Stimulated activated CD4-positive, alpha-beta T cell treated with anti-CD3 and anti-CD28 coated beads, Interleukin-12 subunit alpha, Interleukin-12 subunit beta, amount 100 ng/mL, for 4 hours (primary cell): ENCODE measurements at regions not wholly inside any gene's neighbourhood (a gene's known extent, or its start where the extent isn't known, plus 50 kb on each side); places are given as distances from the start of the nearest gene placed in this dataset.

Source experiments
- DNase-seq: peaks from one replicate; pipeline ENCODE4 v3.0.0-alpha.2; 2020

DNA sequence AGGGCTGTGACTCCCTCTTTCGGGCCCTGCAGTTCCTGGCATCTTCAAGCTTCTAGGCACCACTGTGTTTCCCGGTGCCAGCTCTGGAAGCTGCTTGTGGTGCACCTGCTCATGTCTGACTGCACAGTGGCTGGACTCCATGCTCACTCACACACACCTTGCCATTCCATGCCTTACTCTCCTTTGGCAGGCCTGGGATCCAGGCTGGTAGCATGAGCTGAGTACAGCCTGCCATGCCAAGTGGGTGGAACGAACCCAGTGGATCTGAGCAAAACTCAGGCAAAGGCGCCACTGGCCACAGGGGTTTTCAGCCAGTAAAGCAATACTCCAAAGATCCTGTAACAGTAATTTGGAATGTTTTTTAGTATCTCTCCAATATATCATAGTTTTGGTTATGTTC is 902.7 kb upstream of the USP15 start:
- no peak for DNase-seq

DNA sequence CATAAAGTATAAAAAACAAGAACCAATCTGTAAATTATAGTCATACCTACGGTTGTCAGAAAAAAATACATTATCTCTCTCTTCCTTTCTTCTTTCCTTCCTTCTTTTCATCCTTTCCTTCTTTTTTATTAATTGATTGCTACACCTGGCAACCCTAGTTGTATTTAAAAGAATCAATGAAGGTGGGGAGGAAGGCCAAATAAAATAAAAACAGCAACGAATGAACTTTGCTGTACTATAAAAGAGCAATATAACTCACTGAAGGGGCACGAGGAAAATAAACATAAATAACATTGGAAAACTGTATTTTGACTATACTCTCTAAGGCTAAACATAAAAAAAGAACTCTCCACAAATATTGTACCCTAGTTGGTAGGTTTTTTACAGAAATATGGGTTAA is 898.2 kb upstream of the USP15 start:
- no peak for DNase-seq

DNA sequence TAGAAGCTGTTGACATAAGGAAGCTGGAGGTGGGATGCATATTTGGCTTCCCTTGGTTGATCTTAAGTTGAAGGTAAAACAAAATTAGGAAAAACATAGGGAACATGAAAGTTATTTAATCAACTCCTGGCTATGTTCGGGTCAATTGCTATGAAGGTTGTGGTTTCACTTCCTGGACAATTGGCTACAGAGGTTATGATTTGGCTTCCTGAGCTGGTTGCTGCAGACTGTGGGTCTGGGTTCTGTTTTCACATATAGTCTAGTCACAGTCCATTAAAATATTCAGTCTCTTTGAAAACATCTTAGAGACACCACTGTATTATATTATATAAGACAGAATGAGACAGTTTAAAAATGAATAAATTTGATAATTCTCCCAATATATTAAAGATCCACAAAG is 895.2 kb upstream of the USP15 start:
- DNase-seq: no peak

DNA sequence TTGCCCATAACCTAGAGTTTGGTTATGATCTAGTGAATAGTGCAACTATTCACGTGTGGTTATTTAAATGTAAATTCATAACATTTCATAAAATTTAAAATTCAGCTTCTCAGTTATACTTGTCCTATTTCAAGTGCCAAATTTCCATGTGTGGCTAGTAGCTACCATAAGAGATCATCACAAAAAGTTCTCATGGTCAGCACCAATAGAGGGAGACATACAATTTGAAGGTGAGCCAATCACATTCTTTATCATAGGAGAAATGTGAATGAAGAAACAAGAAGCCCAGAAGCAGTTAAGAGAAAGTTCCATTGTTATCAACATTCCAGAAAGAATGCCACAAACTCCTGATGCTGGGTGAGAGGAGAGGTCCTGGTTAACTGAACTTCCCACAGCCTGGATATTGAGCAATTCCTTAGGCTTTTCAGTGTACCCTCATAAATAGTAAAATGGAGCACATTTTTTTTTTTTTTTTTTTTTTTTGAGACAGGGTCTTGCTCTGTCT is 892.9 kb upstream of the USP15 start:
- no peak for DNase-seq

DNA sequence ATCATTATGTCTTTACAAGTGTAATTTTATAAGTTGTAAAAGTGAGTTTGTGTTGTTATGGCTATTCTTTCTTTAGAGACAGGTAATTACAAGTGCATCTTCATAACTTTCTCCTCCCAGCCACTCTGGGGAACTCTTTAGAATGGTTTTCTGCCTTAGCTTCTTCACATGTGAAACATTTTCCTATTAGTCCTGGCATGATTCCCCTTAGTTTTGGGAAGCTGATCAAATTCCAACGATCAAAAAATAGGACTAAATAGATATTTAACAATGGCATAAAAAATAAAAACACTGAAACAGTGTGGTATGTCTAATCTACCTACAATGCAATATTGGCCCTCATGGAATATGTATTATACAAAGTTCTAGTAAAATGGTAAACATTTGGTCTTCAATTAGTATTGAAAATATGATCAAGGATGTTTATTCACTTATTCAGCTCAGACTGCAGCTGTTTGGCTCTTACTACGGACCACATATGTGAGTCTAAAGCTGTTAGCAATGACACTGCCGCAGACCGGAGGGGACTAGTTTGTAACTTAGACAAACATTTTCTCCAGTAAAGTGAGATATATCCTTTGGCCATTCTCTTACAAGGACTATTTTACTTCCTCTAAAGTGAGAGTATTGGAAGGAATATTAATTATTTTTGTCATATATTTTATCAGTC is 890.8 kb upstream of the USP15 start:
- DNase-seq: no peak

DNA sequence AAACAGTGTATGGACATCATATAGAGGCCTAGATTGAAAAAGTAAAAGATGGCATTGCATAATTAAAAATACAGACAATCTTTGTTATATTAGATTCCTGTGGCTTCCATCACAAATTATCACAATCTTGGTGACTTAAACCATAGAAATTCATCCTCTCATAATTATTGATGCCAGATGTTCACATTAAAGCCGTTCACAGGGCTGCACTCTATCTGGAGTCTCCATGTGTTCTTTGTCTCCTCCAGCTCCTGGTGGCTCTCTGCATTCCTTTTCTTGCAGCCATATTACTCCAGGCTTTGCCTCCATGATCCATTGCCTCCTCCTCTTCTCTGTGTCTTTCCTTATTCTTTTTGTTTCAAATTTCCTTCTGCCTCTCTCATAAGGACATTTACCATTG is 875.7 kb upstream of the USP15 start:
- DNase-seq: no peak

DNA sequence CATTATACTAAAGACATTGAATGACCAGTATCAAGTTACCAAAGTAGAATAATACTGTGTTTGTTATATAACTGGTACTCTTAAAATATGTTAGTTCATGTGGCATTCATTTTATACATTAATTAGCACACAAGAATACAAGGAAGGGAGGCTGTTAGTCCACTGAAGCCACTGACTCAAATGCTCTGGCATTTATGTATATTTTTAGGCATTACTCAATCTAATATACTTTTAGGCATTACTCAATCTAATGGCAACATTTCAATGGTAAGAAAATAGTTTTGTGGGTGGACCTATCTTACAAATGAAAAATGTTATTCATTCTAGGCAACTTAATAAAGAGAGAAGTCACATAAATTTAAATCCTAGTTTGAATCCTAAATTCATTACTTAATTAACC is 874.4 kb upstream of the USP15 start:
- DNase-seq: no peak

DNA sequence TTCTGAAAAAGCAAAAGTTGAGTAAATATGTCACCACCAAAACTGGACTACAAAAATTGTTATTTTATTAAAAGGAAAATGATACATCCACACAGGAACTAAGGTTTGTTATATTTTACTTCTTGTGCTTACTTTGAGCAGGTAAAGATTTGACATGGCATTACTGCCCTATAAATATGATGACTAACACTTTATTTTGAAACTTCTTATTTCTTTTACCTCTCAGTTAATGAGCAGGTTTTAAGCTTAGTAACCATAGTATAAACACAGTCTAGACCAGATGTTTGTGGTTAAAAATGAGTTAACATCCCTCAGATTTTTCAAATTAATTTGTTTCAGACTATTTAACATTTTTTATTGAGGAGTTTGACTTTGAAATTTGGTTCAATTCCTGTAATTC is 862.5 kb upstream of the USP15 start:
- DNase-seq: no peak

DNA sequence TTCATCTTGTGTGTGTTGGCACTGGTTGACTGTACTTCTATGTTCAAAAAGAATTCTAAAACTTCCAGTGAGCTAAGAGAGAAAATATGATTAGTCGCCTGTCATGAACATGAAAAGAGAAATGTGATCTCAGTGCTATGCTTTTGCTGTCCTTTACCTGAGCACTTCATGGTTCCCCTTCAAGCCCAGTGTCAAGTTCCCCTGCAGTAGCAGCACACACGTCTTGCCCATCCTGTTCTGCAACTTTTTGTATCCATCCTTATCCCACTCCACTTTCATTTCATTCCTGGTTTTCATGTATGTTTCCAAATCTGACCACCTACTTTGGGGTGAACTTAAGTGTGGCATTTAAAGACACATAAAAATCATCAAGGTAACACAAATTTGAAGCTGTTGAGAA is 848.0 kb upstream of the USP15 start:
- DNase-seq: no peak

DNA sequence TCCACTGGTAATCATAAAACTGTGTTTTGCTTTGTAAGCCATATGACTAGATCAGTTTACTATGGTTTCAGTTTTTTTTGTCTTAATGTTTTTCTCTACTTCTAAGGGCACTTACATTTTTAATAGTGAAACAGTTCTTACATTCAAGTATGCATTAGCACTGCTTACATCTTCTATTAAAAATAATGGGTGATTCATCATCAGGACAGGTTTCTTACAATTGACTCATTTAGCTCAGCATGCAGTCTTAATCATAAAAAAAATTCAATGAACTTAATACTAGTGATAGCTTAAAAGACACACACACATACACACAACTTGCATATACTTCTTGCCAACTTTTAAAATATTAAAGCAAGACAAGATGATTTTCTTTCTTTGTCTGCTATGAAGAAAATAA is 845.7 kb upstream of the USP15 start:
- no peak for DNase-seq

DNA sequence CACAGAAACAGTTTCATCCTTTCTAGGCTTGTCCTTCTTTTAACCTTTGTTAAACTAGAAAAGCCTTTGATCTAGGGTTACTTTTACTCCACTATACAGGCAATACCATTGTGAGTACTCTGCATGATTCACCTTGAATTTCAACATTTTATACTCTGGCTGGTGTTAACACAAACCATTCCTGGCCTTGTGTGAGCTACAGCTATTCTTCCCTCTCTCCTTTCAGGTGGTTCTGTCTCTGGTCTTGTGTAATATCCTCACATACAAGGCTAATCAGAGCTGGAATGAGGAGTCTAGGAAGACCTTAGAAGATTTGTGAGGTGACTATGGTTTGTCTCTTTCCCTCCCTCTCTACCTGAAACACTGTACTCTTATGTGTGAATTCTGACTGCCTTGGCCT is 837.4 kb upstream of the USP15 start:
- DNase-seq: no peak

DNA sequence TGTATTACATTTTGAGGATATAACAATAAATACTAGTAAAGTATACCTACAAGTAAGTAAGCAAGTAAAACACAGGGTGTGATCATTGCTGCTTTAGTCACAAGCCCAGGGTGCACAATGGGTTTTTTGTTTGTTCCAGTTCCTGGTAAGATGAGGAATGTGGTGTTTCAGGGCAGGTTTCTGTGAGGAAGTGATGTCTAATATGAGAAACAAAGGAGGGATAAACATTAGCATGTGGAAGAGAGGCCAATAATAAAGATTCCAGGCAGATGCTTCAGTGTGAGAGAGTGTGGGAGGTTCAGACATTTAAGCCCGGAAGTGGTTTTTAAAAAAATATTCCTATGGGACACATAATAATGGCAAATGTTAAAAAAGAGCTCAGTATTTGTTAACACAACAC is 808.1 kb upstream of the USP15 start:
- DNase-seq: no peak

DNA sequence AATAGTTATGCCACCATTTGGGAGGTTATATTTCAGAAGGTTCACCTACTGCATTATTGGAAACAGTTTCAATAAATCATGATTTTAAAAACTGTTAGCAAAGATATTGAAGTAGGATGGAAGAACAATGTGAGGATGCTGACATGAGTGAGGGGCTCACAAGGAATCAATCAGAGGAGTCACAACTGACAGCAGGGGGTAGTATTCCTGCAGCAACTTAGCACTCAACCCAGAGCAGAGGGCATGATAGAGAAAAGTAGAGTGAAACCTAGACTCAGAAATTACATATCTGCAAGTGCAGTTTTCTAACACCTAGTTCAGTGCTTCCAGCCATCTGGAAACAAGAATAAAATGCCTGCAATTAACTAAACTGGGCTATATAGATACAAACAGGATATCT is 772.5 kb upstream of the USP15 start:
- DNase-seq: no peak

DNA sequence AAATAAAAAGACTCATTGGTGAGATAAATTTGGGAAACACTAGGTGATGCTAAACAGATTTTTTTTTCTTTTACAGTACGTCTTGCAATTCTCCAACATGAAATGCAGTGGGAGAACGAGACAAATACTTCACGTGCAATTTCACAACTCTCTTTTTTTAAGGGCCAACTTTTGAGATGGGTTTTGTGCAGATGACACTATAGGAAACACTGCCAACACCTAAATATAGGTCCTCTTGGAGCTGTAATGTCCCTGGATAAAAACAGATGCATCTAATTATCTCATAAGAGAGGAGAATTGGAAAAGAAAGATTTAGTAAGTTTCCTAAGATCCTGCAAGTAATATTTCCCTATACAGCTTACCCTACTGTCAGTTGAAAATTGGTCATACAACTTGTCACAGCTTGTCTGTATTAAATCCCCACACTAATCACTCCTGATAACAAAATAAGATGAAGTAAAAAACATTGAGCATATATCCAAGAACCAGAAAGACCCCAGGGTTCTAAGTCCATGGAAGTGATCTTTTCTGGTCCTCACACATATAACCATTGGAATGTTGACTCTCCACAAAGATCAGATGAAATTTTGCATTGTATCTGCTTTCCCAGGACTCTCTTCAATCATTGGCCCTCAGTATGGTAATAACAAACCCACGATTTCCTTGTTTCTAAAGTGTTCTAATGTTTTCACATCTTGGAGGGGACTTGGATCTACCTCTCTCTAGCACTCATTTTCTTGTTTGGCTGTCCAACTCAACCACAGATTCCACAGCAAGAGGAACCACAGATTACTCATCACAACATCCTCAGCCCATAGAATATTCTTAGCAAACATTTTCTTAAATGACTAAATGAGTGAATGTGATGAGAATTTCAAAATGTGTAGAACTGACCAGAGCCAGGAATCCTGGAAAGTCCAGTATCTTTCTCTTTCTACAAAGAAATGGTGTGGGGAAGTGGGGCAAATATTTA is 769.4 kb upstream of the USP15 start:
- no peak for DNase-seq

DNA sequence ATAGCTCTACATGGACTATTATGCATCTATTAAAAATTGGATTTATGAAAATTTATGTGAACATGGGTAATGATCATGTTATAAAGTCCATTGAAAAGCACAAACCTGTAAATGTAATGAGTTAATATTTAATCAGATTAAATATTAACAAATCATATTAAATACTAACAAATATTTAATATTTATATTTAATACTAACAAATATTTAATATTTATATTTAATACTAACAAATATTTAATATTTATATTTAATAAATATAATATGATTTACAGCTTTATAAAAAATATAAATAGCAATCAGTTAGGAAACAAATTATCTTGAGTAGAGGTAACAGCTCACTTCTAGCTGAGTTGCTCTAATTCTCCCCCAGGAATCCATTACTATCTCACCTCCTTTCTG is 758.0 kb upstream of the USP15 start:
- DNase-seq: no peak

DNA sequence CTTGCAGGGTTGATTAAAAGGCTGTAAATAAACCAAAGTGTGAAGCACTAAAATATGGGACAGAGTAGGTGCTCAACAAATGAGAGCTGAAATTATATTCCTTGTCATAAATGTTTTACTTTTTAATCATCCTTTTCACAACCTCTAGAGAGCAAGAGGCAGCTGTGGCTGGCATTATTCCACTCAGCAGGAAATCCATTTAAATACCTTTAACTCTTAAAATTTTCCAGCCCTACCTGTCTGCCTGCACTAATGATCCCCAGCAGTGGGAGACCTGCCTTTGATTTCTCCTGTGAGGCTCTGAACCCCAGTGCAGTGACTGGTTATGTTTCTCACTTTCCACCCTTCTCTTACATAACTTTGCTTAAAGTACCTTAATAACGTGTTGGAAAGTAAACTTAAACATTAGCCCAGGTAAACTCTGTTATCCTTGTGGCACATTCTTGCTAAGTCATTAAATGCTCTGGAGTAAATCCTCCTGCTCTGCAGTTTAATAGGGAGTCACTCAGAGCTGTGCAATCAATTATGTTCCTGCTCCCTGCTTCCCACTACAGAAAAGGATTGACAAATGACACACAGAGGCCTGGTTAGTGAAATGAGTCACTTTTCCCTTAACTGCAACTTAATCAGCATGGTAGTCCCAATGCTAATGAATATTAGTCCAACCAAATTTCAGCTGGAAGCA is 755.7 kb upstream of the USP15 start:
- DNase-seq: no peak

DNA sequence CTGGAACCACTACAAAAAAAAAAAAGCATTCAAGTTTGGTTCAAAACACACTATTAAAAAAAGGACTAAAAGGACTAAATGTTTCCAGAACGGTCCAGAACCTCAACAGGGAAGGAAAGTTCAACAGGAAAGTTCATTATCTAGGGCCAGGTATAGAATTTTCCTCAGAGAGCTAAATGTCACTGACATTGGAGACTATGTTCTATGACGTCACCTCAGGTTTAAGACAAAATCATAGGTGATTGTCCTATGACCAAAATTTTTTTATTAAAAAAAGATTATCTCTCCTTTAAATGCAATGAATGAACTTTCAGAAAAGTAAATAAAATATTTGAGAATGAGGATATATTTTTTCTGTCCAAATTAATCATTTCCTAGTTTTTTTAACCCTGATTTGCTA is 746.7 kb upstream of the USP15 start:
- DNase-seq: no peak

DNA sequence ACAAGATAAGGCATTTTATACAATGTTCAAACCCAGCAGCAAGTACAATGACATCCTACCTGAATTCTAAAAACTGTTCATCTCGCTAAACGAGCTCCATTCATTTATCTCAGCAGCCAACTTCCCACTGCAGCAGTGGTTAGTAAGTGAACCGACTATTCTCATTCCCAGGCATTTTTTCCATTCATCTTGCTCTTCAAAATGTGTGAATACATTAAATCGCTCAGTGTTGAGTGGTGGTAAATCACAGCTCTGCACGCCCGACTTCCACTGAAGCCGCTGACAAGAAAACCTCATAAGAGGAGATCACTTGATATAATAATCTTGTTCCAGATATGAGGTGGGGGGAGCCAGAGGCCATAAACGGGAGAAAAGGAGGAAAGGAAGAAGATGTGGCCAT is 746.2 kb upstream of the USP15 start:
- DNase-seq: no peak

DNA sequence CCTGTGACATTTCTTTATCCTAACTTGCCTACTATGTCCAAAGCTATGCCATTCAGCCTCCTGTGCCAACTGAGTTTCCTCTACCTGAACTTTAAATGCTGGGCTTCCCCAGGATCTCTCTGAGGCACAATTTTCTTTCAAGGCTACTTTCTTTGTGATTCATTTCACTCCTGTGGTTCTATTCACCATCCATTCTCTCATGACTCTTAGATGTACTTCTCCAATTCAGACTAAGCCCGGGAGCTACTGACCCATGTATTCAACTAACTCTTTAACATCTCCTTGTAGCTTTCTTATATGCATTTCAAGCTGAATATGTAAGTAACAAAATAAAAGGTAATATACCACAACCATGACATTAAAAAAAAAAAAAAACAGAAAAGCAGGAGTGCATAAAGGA is 738.9 kb upstream of the USP15 start:
- DNase-seq: no peak

DNA sequence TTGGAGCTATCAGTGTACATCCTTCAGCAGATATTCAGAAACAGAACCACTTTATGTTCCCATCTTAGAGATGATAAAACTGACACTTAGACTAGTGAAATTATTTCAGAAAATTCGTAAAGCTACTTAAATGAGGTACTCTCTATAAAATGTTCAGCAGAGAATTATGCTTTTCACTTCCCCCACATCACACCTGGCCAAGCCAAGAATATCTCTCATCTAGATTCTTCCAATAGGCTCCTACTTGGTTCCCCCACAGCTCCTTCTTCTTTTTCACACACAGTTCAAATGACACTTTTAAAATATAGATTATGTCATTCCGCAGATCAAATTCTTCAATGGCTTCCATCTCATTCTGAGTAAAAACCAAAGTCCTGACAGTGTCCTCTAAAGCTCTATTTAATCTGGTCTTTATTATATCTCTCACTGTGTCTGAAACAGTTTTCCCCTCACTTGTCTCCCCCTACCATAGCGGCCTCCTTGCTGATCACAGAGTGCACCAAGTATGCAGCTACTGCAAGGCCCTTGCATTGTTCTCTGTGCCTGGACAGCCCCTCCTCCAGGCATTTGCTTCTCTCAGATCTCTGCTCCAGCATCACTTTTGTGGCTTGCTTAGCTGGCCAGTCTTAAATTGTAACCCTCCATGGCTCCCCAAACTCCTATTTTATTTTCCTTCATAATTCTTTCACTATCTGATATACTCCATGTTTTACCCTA is 736.8 kb upstream of the USP15 start:
- no peak for DNase-seq

DNA sequence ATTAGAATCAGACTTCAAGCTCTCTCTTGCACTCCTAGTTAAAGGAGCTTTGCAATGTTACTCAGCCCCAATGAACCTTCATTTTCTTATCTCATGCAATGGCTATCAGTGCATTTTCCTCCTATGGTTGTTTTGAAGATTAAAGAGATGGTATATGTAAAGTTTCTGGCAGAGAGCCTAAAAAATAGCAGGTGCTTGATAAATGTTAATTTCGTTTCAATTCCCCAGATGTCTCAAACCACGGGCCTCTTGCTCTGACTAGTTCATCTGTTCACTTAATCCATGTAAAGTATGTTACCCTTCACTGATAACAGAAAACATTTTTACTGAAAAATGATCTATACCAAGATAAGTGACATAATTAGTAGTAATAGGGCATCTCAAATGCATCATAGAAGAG is 735.4 kb upstream of the USP15 start:
- DNase-seq: no peak

DNA sequence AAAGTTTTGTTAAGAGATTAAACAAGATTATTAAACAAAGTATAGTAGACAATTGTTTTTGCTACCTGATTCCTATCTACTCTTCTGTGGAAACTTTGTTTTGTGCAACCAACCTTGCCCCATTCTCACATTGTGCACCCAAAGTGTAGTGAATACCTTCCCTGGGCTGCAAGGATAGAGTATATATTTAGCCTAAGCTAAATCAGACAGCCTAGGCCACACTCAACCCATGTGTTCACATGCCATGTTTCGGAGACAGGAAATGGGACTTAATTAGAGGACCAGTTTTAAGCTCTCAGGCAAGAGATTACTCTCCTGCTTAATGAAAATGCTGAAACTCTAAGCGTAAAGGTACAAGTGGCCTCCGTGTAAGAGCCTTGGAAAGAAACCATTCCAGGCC is 734.9 kb upstream of the USP15 start:
- no peak for DNase-seq

DNA sequence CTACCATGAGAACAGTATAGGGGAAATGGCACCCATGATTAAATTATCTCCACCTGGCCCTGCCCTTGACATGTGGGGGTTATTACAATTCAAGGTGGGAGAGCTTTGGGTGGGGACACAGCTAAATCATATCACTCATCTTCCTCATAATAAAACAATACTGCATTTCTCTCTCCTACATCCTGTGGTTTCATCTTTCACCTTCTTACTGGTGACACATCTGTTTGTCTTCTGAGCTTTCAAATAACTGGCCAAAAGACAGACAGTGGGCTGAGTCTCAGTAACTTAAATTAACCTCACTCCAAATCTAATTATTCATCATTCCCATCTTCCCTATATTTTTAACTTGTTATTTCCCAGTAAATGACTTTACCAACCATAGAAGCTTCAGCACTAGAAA is 729.7 kb upstream of the USP15 start:
- no peak for DNase-seq
